ENCODE measurements at regions not wholly inside any gene's neighbourhood (a gene's known extent, or its start where the extent isn't known, plus 50 kb on each side); places are given as distances from the start of the nearest gene placed in this dataset.

- Mint-ChIP-seq H3K9me3 (peaks cover 15 to 24% (median 18%) of the 10 kb centered on the region in 5 donors), H3K27ac (no peak overlapping the region), H3K36me3 (peaks cover 3 to 36% (median 7%) of the 10 kb centered on the region in 3 donors), H3K4me3 (no peak overlapping the region), H3K27me3 (peaks cover 0 to 5% of the 10 kb centered on the region in 2 donors), H3K4me1 (peaks cover 8 to 24% (median 15%) of the 10 kb centered on the region in 3 donors)
- no peaks in the 10 kb centered on the region for H3K9me3 ChIP-seq (ENCODE audit: low read length)
- no peak overlapping the region for H3K27ac ChIP-seq (ENCODE audit: low read depth, low read length)
- H3K4me1 ChIP-seq (ENCODE audit: insufficient read depth, low read length) = peaks cover 4% of the 10 kb centered on the region
- DNase-seq = no peak
- no peak overlapping the region for H3K4me3 ChIP-seq (ENCODE audit: low read length)
- ChIA-PET POLR2A (no interaction called here), CTCF (interaction anchor here (0.7 to 2.1 kb wide), 3 partner anchors 9 to 38 kb away, joined by 3 to 5 read pairs (median 3); no protein-coding TSS in a partner anchor)
- H3K36me3 ChIP-seq (ENCODE audit: insufficient read depth, low read length) = no peaks in the 10 kb centered on the region
- H3K27me3 ChIP-seq (ENCODE audit: insufficient read depth, low read length, poor library complexity, severe bottlenecking) = no peaks in the 10 kb centered on the region
Measured at GRCh38 chr10:29719281-29719675, 84.5 kb upstream of the SVIL start.

GRCh38 chr10:29715296-29715695 lies 80.5 kb upstream of the SVIL start:
- no peak overlapping the region for H3K4me3 ChIP-seq (ENCODE audit: low read length)
- H3K4me1 ChIP-seq (ENCODE audit: insufficient read depth, low read length) = peaks cover 5% of the 10 kb centered on the region
- peak overlapping the region in 1 of 8 donors; percentile 19 for H3K27ac Mint-ChIP-seq
- H3K27me3 ChIP-seq (ENCODE audit: insufficient read depth, low read length, poor library complexity, severe bottlenecking) = no peaks in the 10 kb centered on the region
- no peak overlapping the region for H3K27ac ChIP-seq (ENCODE audit: low read depth, low read length)
- no peaks in the 10 kb centered on the region for H3K36me3 ChIP-seq (ENCODE audit: insufficient read depth, low read length)
- peaks cover 2 to 5% of the 10 kb centered on the region in 2 donors for H3K27me3 Mint-ChIP-seq
- peaks cover 6 to 34% (median 8%) of the 10 kb centered on the region in 3 donors for H3K36me3 Mint-ChIP-seq
- H3K4me1 Mint-ChIP-seq = peaks cover 9 to 12% (median 10%) of the 10 kb centered on the region in 3 donors
- peaks cover 10 to 19% (median 14%) of the 10 kb centered on the region in 5 donors for H3K9me3 Mint-ChIP-seq
- DNase-seq = no peak
- no peaks in the 10 kb centered on the region for H3K9me3 ChIP-seq (ENCODE audit: low read length)
- ChIA-PET CTCF (no interaction called here), POLR2A (no interaction called here)
- H3K4me3 Mint-ChIP-seq = peak overlapping the region in 1 of 7 donors; percentile 20

GRCh38 chr10:29714096-29714874 lies 79.5 kb upstream of the SVIL start:
- CTCF ChIA-PET = no interaction called here
- no peaks in the 10 kb centered on the region for H3K27me3 ChIP-seq (ENCODE audit: insufficient read depth, low read length, poor library complexity, severe bottlenecking)
- POLR2A ChIA-PET = no interaction called here

GRCh38 chr10:29713450-29713849 lies 78.7 kb upstream of the SVIL start:
- Histone ChIP-seq H3K27ac (ENCODE audit: low read depth, low read length) (no peak overlapping the region), H3K36me3 (ENCODE audit: insufficient read depth, low read length) (no peaks in the 10 kb centered on the region), H3K9me3 (ENCODE audit: low read length) (no peaks in the 10 kb centered on the region), H3K4me1 (ENCODE audit: insufficient read depth, low read length) (peaks cover 5% of the 10 kb centered on the region), H3K4me3 (ENCODE audit: low read length) (no peak overlapping the region), H3K27me3 (ENCODE audit: insufficient read depth, low read length, poor library complexity, severe bottlenecking) (no peaks in the 10 kb centered on the region)
- Mint-ChIP-seq H3K9me3 (peaks cover 0 to 4% (median 2%) of the 10 kb centered on the region in 5 donors), H3K4me1 (peaks cover 13 to 17% (median 17%) of the 10 kb centered on the region in 3 donors), H3K36me3 (peaks cover 3 to 22% (median 7%) of the 10 kb centered on the region in 3 donors), H3K4me3 (no peak overlapping the region), H3K27me3 (peaks cover 2 to 5% of the 10 kb centered on the region in 2 donors), H3K27ac (no peak overlapping the region)
- POLR2A ChIA-PET = no interaction called here
- no peak for DNase-seq
- CTCF ChIA-PET = no interaction called here

More at GRCh38 chr10:29714096-29714874, 79.5 kb upstream of the SVIL start:
- no peaks in the 10 kb centered on the region for H3K36me3 ChIP-seq (ENCODE audit: insufficient read depth, low read length)
- H3K9me3 Mint-ChIP-seq = peaks cover 3 to 10% (median 9%) of the 10 kb centered on the region in 5 donors
- no peak for DNase-seq
- H3K4me3 ChIP-seq (ENCODE audit: low read length) = no peak overlapping the region
- no peaks in the 10 kb centered on the region for H3K9me3 ChIP-seq (ENCODE audit: low read length)
- peaks cover 5% of the 10 kb centered on the region for H3K4me1 ChIP-seq (ENCODE audit: insufficient read depth, low read length)
- no peak overlapping the region for H3K4me3 Mint-ChIP-seq
- H3K27me3 Mint-ChIP-seq = peaks cover 2 to 5% of the 10 kb centered on the region in 2 donors
- H3K36me3 Mint-ChIP-seq = peaks cover 5 to 27% (median 6%) of the 10 kb centered on the region in 3 donors
- H3K27ac ChIP-seq (ENCODE audit: low read depth, low read length) = no peak overlapping the region
- peaks cover 10 to 13% (median 12%) of the 10 kb centered on the region in 3 donors for H3K4me1 Mint-ChIP-seq
- no peak overlapping the region for H3K27ac Mint-ChIP-seq

GRCh38 chr10:29712108-29712507 lies 77.3 kb upstream of the SVIL start:
- ChIA-PET POLR2A (no interaction called here), CTCF (interaction anchor here (1.1 kb wide), 1 partner anchor 9 kb away, joined by 3 read pairs; no protein-coding TSS in a partner anchor)
- Mint-ChIP-seq H3K36me3 (peaks cover 3 to 22% (median 7%) of the 10 kb centered on the region in 3 donors), H3K27me3 (peaks cover 2 to 5% of the 10 kb centered on the region in 2 donors), H3K27ac (no peak overlapping the region), H3K4me3 (no peak overlapping the region), H3K4me1 (peaks cover 13 to 17% (median 17%) of the 10 kb centered on the region in 3 donors), H3K9me3 (peaks cover 0 to 2% (median 0%) of the 10 kb centered on the region in 5 donors)
- Histone ChIP-seq H3K4me1 (ENCODE audit: insufficient read depth, low read length) (peaks cover 5% of the 10 kb centered on the region), H3K9me3 (ENCODE audit: low read length) (no peaks in the 10 kb centered on the region), H3K4me3 (ENCODE audit: low read length) (no peak overlapping the region), H3K27me3 (ENCODE audit: insufficient read depth, low read length, poor library complexity, severe bottlenecking) (no peaks in the 10 kb centered on the region), H3K36me3 (ENCODE audit: insufficient read depth, low read length) (no peaks in the 10 kb centered on the region), H3K27ac (ENCODE audit: low read depth, low read length) (no peak overlapping the region)
- no peak for DNase-seq

- CTCF ChIA-PET = interaction anchor here (1.5 kb wide), 1 partner anchor 9 kb away, joined by 3 read pairs; no protein-coding TSS in a partner anchor
- no peak overlapping the region for H3K27ac Mint-ChIP-seq
- POLR2A ChIA-PET = no interaction called here
- Histone ChIP-seq H3K27ac (ENCODE audit: low read depth, low read length) (no peak overlapping the region), H3K9me3 (ENCODE audit: low read length) (no peaks in the 10 kb centered on the region), H3K36me3 (ENCODE audit: insufficient read depth, low read length) (no peaks in the 10 kb centered on the region), H3K27me3 (ENCODE audit: insufficient read depth, low read length, poor library complexity, severe bottlenecking) (no peaks in the 10 kb centered on the region), H3K4me1 (ENCODE audit: insufficient read depth, low read length) (peaks cover 5% of the 10 kb centered on the region), H3K4me3 (ENCODE audit: low read length) (no peak overlapping the region)
- peaks cover 0 to 2% of the 10 kb centered on the region in 2 donors for H3K27me3 Mint-ChIP-seq
- no peak overlapping the region for H3K4me3 Mint-ChIP-seq
- peaks cover 15 to 25% (median 20%) of the 10 kb centered on the region in 3 donors for H3K4me1 Mint-ChIP-seq
- no peaks in the 10 kb centered on the region for H3K9me3 Mint-ChIP-seq
- H3K36me3 Mint-ChIP-seq = peaks cover 3 to 22% (median 4%) of the 10 kb centered on the region in 3 donors
- no peak for DNase-seq
Measured at GRCh38 chr10:29710128-29710527, 75.4 kb upstream of the SVIL start.

GRCh38 chr10:29709484-29710002 lies 74.8 kb upstream of the SVIL start:
- Mint-ChIP-seq H3K9me3 (no peaks in the 10 kb centered on the region), H3K27ac (no peak overlapping the region), H3K4me3 (no peak overlapping the region), H3K4me1 (peaks cover 17 to 24% (median 19%) of the 10 kb centered on the region in 3 donors), H3K36me3 (peaks cover 3 to 21% (median 4%) of the 10 kb centered on the region in 3 donors), H3K27me3 (peaks cover 0 to 2% of the 10 kb centered on the region in 2 donors)
- Histone ChIP-seq H3K27ac (ENCODE audit: low read depth, low read length) (no peak overlapping the region), H3K36me3 (ENCODE audit: insufficient read depth, low read length) (no peaks in the 10 kb centered on the region), H3K27me3 (ENCODE audit: insufficient read depth, low read length, poor library complexity, severe bottlenecking) (no peaks in the 10 kb centered on the region), H3K4me1 (ENCODE audit: insufficient read depth, low read length) (peaks cover 5% of the 10 kb centered on the region), H3K9me3 (ENCODE audit: low read length) (no peaks in the 10 kb centered on the region), H3K4me3 (ENCODE audit: low read length) (no peak overlapping the region)
- no peak for DNase-seq
- ChIA-PET POLR2A (no interaction called here), CTCF (interaction anchor here (1.5 kb wide), 1 partner anchor 9 kb away, joined by 3 read pairs; no protein-coding TSS in a partner anchor)

GRCh38 chr10:29703271-29703670 lies 68.5 kb upstream of the SVIL start:
- Mint-ChIP-seq H3K4me3 (peak overlapping the region in 4 of 7 donors; percentile 44 to 79 (median 62)), H3K9me3 (no peaks in the 10 kb centered on the region), H3K36me3 (peaks cover 0 to 14% (median 0%) of the 10 kb centered on the region in 3 donors), H3K27ac (peak overlapping the region in 5 of 8 donors; percentile 23 to 85 (median 77)), H3K27me3 (peaks cover 0 to 3% of the 10 kb centered on the region in 2 donors), H3K4me1 (peaks cover 35 to 48% (median 35%) of the 10 kb centered on the region in 3 donors)
- Histone ChIP-seq H3K27me3 (ENCODE audit: insufficient read depth, low read length, poor library complexity, severe bottlenecking) (no peaks in the 10 kb centered on the region), H3K4me1 (ENCODE audit: insufficient read depth, low read length) (peaks cover 22% of the 10 kb centered on the region), H3K9me3 (ENCODE audit: low read length) (no peaks in the 10 kb centered on the region), H3K36me3 (ENCODE audit: insufficient read depth, low read length) (no peaks in the 10 kb centered on the region), H3K27ac (ENCODE audit: low read depth, low read length) (no peak overlapping the region), H3K4me3 (ENCODE audit: low read length) (no peak overlapping the region)
- CTCF ChIA-PET = no interaction called here
- POLR2A ChIA-PET = no interaction called here
- DNase-seq = no peak

Data from CD8-positive, alpha-beta memory T cell (primary cell).